H9 (cell line): ENCODE measurements at regions not wholly inside any gene's neighbourhood (a gene's known extent, or its start where the extent isn't known, plus 50 kb on each side); places are given as distances from the start of the nearest gene placed in this dataset.

ENCODE experiments used
- DNase-seq: peaks from one replicate; pipeline ENCODE4 v3.0.0-alpha.2; 2017
- H2AFZ ChIP-seq: one replicate; pipeline ENCODE4 v1.6.1; 2013; ENCODE audit warnings: mild to moderate bottlenecking, low read length, control low read depth, moderate library complexity
- H2AK5ac ChIP-seq: 2 replicates; pipeline ENCODE4 v1.6.1; 2013; ENCODE audit warnings: low read length, control low read depth, mixed read lengths; ENCODE audit not compliant: insufficient read length
- H2BK120ac ChIP-seq: one replicate; pipeline ENCODE4 v1.6.1; 2013; ENCODE audit warnings: low read depth, mild to moderate bottlenecking, low read length, control low read depth, inconsistent platforms; ENCODE audit not compliant: poor library complexity, severe bottlenecking
- H2BK12ac ChIP-seq: 2 replicates; pipeline ENCODE4 v1.6.1; 2013; ENCODE audit warnings: low read length, control low read depth, mixed read lengths, low read depth; ENCODE audit not compliant: insufficient read length
- H2BK15ac ChIP-seq: 2 replicates; pipeline ENCODE4 v1.6.1; 2013; ENCODE audit warnings: low read depth, low read length, control low read depth
- H2BK20ac ChIP-seq: one replicate; pipeline ENCODE4 v1.6.1; 2013; ENCODE audit warnings: low read depth, mild to moderate bottlenecking, low read length, control low read depth, inconsistent platforms; ENCODE audit not compliant: poor library complexity, severe bottlenecking
- H2BK5ac ChIP-seq: 2 replicates; pipeline ENCODE4 v1.6.1; 2013; ENCODE audit warnings: low read length, control low read depth, mixed read lengths; ENCODE audit not compliant: insufficient read length
- H3K14ac ChIP-seq: 2 replicates; pipeline ENCODE4 v1.6.1; 2013; ENCODE audit warnings: low read length, control low read depth; ENCODE audit not compliant: insufficient read depth
- H3K18ac ChIP-seq: 2 replicates; pipeline ENCODE4 v1.6.1; 2013; ENCODE audit warnings: low read depth, mild to moderate bottlenecking, mixed read lengths, low read length, control low read depth; ENCODE audit not compliant: insufficient read length
- H3K23ac ChIP-seq: 2 replicates; pipeline ENCODE4 v1.6.1; 2013; ENCODE audit warnings: low read length, control low read depth, mixed read lengths, low read depth; ENCODE audit not compliant: insufficient read length
- H3K23me2 ChIP-seq: 2 replicates; pipeline ENCODE4 v1.6.1; 2013; ENCODE audit warnings: low read depth, mild to moderate bottlenecking, mixed read lengths, low read length, control low read depth; ENCODE audit not compliant: insufficient read length, poor library complexity, severe bottlenecking
- H3K27ac ChIP-seq: 2 replicates; pipeline ENCODE4 v1.5.1; 2013; ENCODE audit warnings: low read length, control low read depth, mixed read lengths, low read depth; ENCODE audit not compliant: insufficient read length
- H3K27me3 ChIP-seq: 2 replicates; pipeline ENCODE4 v1.6.1; 2013; ENCODE audit warnings: low read length, control low read depth, inconsistent platforms; ENCODE audit not compliant: insufficient read depth
- H3K4ac ChIP-seq: 2 replicates; pipeline ENCODE4 v1.6.1; 2013; ENCODE audit warnings: low read depth, mild to moderate bottlenecking, control low read depth, inconsistent platforms, low read length, moderate library complexity
- H3K4me1 ChIP-seq: 2 replicates; pipeline ENCODE4 v1.6.1; 2013; ENCODE audit warnings: low read length, control low read depth, inconsistent platforms; ENCODE audit not compliant: insufficient read depth
- H3K4me2 ChIP-seq: 2 replicates; pipeline ENCODE4 v1.6.1; 2013; ENCODE audit warnings: low read length, control low read depth, mixed read lengths; ENCODE audit not compliant: insufficient read length, insufficient read depth
- H3K56ac ChIP-seq: 2 replicates; pipeline ENCODE4 v1.6.1; 2013; ENCODE audit warnings: low read depth, mild to moderate bottlenecking, mixed read lengths, low read length, control low read depth; ENCODE audit not compliant: insufficient read length
- H3K79me1 ChIP-seq: 2 replicates; pipeline ENCODE4 v1.6.1; 2013; ENCODE audit warnings: low read depth, mild to moderate bottlenecking, moderate library complexity, low read length, control low read depth, inconsistent platforms; ENCODE audit not compliant: insufficient read depth, poor library complexity, severe bottlenecking
- H3K79me2 ChIP-seq: 2 replicates; pipeline ENCODE4 v1.6.1; 2013; ENCODE audit warnings: low read length, control low read depth, inconsistent platforms; ENCODE audit not compliant: insufficient read depth
- H3K9ac ChIP-seq: 2 replicates; pipeline ENCODE4 v1.6.1; 2013; ENCODE audit warnings: low read length, control low read depth, mixed read lengths; ENCODE audit not compliant: insufficient read length; ENCODE audit errors: extremely low read depth
- H3K9me3 ChIP-seq: one replicate; pipeline ENCODE4 v1.6.1; 2013; ENCODE audit warnings: low read depth, low read length, inconsistent platforms; ENCODE audit not compliant: control insufficient read depth
- H3T11ph ChIP-seq: one replicate; pipeline ENCODE4 v1.6.1; 2013; ENCODE audit warnings: mild to moderate bottlenecking, low read length, control low read depth, inconsistent platforms
- H4K20me1 ChIP-seq: one replicate; pipeline ENCODE4 v1.6.1; 2013; ENCODE audit not compliant: control insufficient read depth, insufficient read length, insufficient read depth
- H4K5ac ChIP-seq: 2 replicates; pipeline ENCODE4 v1.6.1; 2013; ENCODE audit warnings: low read depth, mild to moderate bottlenecking, mixed read lengths, low read length, control low read depth; ENCODE audit not compliant: insufficient read length
- H4K8ac ChIP-seq: replicated peaks from 2 replicates; pipeline ENCODE4 v1.6.1; 2013; ENCODE audit warnings: low read length, control low read depth, mixed read lengths, low read depth; ENCODE audit not compliant: insufficient read length
- H4K91ac ChIP-seq: 2 replicates; pipeline ENCODE4 v1.6.1; 2013; ENCODE audit warnings: low read depth, mild to moderate bottlenecking, moderate library complexity, mixed read lengths, low read length, control low read depth; ENCODE audit not compliant: insufficient read length
- H3K27ac Mint-ChIP-seq, 3 experiments: 2 replicates in 2 of 3; 3 replicates in 1 of 3; pipeline ENCODE4 v1.8.0; 2020 to 2021; ENCODE audit warnings: mixed read lengths in 3 of 3, mild to moderate bottlenecking in 1 of 3, moderate library complexity in 1 of 3
- H3K27me3 Mint-ChIP-seq: 2 replicates; pipeline ENCODE4 v1.8.0; 2021; ENCODE audit warnings: low read depth, mild to moderate bottlenecking, moderate library complexity, mixed read lengths
- H3K36me3 Mint-ChIP-seq, 3 experiments: 2 replicates in 2 of 3; 3 replicates in 1 of 3; pipeline ENCODE4 v1.8.0; 2020 to 2021; ENCODE audit warnings: low read depth in 3 of 3, mixed read lengths in 3 of 3; ENCODE audit not compliant: insufficient read depth in 1 of 3
- H3K4me1 Mint-ChIP-seq, 2 experiments: 2 replicates each; pipeline ENCODE4 v1.8.0; 2020; ENCODE audit warnings: mixed read lengths in 2 of 2
- H3K4me3 Mint-ChIP-seq, 2 experiments: 2 replicates in 1 of 2; 3 replicates in 1 of 2; pipeline ENCODE4 v1.8.0; 2020 to 2021; ENCODE audit warnings: mild to moderate bottlenecking in 2 of 2, mixed read lengths in 2 of 2, moderate library complexity in 1 of 2
- H3K9me3 Mint-ChIP-seq, 2 experiments: 2 replicates in 1 of 2; 3 replicates in 1 of 2; pipeline ENCODE4 v1.8.0; 2020; ENCODE audit warnings: mild to moderate bottlenecking in 2 of 2, mixed read lengths in 2 of 2, moderate library complexity in 1 of 2
- WGBS: extraction: QIAGEN DNeasy Blood & Tissue Kit; methylation state at CpG from one replicate; pipeline ENCODE4 v1.1.7; 2013; ENCODE audit warnings: missing lambda C conversion rate, low lambda C conversion rate, mixed read lengths; ENCODE audit not compliant: insufficient read length; ENCODE audit errors: extremely low coverage; 5-methylcytosine and 5-hydroxymethylcytosine counted together
- TF ChIP-seq, protein P1 (sequence below): fragments of 200-600 bp; sonication (generic); conservative IDR thresholded peaks from 3 replicates; pipeline ENCODE4 v1.8.0; 2021; ENCODE audit warnings: antibody characterized with exemption, mild to moderate bottlenecking

DNA sequence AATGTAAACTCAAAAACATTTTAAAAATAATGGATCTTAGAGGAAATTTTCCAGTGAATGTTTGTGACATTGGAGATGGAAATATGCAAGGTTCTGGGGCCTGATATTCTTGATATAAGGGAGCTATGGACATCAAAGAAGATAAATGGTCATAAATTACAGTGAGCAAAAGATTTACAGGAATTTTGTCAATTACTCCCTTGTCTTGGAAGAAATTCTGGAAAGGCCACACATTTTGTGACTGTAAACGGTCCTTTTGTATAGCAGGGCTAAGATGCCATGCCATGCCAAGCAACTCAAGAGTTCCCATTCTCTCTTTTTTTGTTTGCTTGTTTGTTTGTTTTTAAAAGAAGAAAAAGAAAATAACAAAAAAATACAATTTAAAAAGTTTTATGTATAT, 1186.2 kb upstream of the CITED2 start:
- no peak overlapping the region for H3K14ac ChIP-seq
- WGBS = no CpG with 5 or more reads among the region's 1 CpG
- H3T11ph ChIP-seq = no peak overlapping the region
- H2AFZ ChIP-seq = no peak overlapping the region
- no peak overlapping the region for H3K27ac ChIP-seq
- Mint-ChIP-seq H3K9me3 (no peaks in the 10 kb centered on the region), H3K27ac (no peak overlapping the region), H3K27me3 (no peaks in the 10 kb centered on the region), H3K4me3 (no peak overlapping the region), H3K36me3 (no peaks in the 10 kb centered on the region; a peak in 1 of 7 replicates), H3K4me1 (no peaks in the 10 kb centered on the region)
- no peak overlapping the region for H2BK15ac ChIP-seq
- no peaks in the 10 kb centered on the region for H3K79me2 ChIP-seq
- H4K20me1 ChIP-seq = no peaks in the 10 kb centered on the region
- H2BK20ac ChIP-seq = no peak overlapping the region
- H2BK5ac ChIP-seq = no peak overlapping the region
- no peak overlapping the region for H2BK120ac ChIP-seq
- no peak overlapping the region for H4K8ac ChIP-seq
- H4K91ac ChIP-seq = no peak overlapping the region
- no peaks in the 10 kb centered on the region for H3K79me1 ChIP-seq
- no peak overlapping the region for H2BK12ac ChIP-seq
- no peak overlapping the region for H3K56ac ChIP-seq
- no peaks in the 10 kb centered on the region for H3K23me2 ChIP-seq
- H3K23ac ChIP-seq = no peak overlapping the region
- no peak overlapping the region for H4K5ac ChIP-seq
- H3K9me3 ChIP-seq = no peaks in the 10 kb centered on the region
- H3K27me3 ChIP-seq = no peaks in the 10 kb centered on the region
- no peaks in the 10 kb centered on the region for H3K4me1 ChIP-seq
- H3K4me2 ChIP-seq = no peak overlapping the region
- H3K18ac ChIP-seq = no peak overlapping the region
- DNase-seq = no peak
- no peak overlapping the region for H3K4ac ChIP-seq
- H3K9ac ChIP-seq = no peak overlapping the region
- TF ChIP-seq, protein P1, sequence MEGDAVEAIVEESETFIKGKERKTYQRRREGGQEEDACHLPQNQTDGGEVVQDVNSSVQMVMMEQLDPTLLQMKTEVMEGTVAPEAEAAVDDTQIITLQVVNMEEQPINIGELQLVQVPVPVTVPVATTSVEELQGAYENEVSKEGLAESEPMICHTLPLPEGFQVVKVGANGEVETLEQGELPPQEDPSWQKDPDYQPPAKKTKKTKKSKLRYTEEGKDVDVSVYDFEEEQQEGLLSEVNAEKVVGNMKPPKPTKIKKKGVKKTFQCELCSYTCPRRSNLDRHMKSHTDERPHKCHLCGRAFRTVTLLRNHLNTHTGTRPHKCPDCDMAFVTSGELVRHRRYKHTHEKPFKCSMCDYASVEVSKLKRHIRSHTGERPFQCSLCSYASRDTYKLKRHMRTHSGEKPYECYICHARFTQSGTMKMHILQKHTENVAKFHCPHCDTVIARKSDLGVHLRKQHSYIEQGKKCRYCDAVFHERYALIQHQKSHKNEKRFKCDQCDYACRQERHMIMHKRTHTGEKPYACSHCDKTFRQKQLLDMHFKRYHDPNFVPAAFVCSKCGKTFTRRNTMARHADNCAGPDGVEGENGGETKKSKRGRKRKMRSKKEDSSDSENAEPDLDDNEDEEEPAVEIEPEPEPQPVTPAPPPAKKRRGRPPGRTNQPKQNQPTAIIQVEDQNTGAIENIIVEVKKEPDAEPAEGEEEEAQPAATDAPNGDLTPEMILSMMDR = no peak
- no peak overlapping the region for H2AK5ac ChIP-seq
